HepG2 (cell line): ENCODE measurements at regions not wholly inside any gene's neighbourhood (a gene's known extent, or its start where the extent isn't known, plus 50 kb on each side); places are given as distances from the start of the nearest gene placed in this dataset.

Experiments
- GABPA ChIP-seq, 2 experiments: IDR thresholded peaks; 2 replicates each; pipeline ENCODE4 v1.6.1; 2011 to 2016; ENCODE audit warnings: low read depth in 2 of 2, low read length in 1 of 2, missing biosample characterization in 1 of 2, missing genetic modification characterization in 1 of 2
- GATAD1 ChIP-seq: IDR thresholded peaks from 2 replicates; pipeline ENCODE4 v1.6.1; 2016; ENCODE audit warnings: missing genetic modification reagents, missing compliant biosample characterization
- HDAC1 ChIP-seq: sonication (generic); formaldehyde crosslinking; IDR thresholded peaks from 2 replicates; pipeline ENCODE4 v1.5.1; 2020; ENCODE audit warnings: mild to moderate bottlenecking, missing genetic modification reagents
- ISL2 ChIP-seq: sonication (generic); formaldehyde crosslinking; IDR thresholded peaks from 2 replicates; pipeline ENCODE4 v1.5.0; 2020; ENCODE audit warnings: missing genetic modification reagents
- JUN ChIP-seq: sonication (generic); formaldehyde crosslinking; IDR thresholded peaks from 2 replicates; pipeline ENCODE4 v1.4.0; 2020; ENCODE audit warnings: mild to moderate bottlenecking, missing genetic modification reagents
- KLF15 ChIP-seq: sonication (generic); formaldehyde crosslinking; IDR thresholded peaks from 2 replicates; pipeline ENCODE4 v1.8.1; 2023; ENCODE audit warnings: borderline replicate concordance, mild to moderate bottlenecking, inconsistent platforms, missing genetic modification reagents, mixed read lengths
- ZBTB38 ChIP-seq: sonication (generic); formaldehyde crosslinking; IDR thresholded peaks from 2 replicates; pipeline ENCODE4 v1.5.1; 2020; ENCODE audit warnings: mild to moderate bottlenecking, missing genetic modification reagents
- ZMYM4 ChIP-seq: sonication (generic); formaldehyde crosslinking; IDR thresholded peaks from 2 replicates; pipeline ENCODE4 v1.8.1; 2023; ENCODE audit warnings: mild to moderate bottlenecking, missing genetic modification reagents
- ZNF513 ChIP-seq: sonication (generic); formaldehyde crosslinking; conservative IDR thresholded peaks from 2 replicates; pipeline ENCODE4 v1.5.0; 2020; ENCODE audit warnings: missing genetic modification reagents
- TF ChIP-seq, protein P1 (sequence below): sonication (generic); formaldehyde crosslinking; IDR thresholded peaks from 2 replicates; pipeline ENCODE4 v1.5.1; 2020; ENCODE audit warnings: mild to moderate bottlenecking, missing genetic modification reagents, borderline replicate concordance
- TF ChIP-seq, protein P2 (sequence below): IDR thresholded peaks from 2 replicates; pipeline ENCODE4 v1.6.1; 2012; ENCODE audit warnings: inconsistent platforms
- TF ChIP-seq, protein P3 (sequence below): sonication (generic); formaldehyde crosslinking; IDR thresholded peaks from 2 replicates; pipeline ENCODE4 v1.4.0; 2020; ENCODE audit warnings: mild to moderate bottlenecking, missing genetic modification reagents

DNA sequence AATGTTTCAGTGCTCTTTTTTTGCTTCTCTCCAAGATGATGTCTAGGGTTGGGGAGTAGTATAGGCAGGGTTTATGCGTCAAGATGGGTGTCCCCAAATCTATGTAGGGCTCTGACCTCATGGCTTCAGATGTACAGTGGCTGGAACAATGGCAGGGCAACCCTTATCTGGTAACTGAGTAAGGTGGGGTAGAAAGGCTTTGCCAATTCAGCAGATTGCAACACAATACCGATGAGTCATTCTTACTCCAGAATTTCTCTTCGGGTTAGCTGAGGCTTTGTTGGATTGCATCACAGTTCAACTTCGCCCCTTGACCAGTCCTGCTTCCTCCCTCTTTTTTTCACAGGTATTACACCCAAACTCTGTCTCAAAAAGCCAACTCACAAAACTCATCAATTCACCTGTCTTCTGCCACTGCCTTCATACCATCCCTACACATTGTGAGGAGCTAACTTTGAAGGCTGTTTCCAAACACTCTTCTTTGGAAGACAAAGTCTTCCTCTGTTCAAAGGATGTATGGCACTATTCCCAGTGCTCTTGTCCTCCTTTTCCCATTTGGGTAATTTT lies 190.2 kb upstream of the CNOT2 start (continued):
- TF ChIP-seq, protein P1, sequence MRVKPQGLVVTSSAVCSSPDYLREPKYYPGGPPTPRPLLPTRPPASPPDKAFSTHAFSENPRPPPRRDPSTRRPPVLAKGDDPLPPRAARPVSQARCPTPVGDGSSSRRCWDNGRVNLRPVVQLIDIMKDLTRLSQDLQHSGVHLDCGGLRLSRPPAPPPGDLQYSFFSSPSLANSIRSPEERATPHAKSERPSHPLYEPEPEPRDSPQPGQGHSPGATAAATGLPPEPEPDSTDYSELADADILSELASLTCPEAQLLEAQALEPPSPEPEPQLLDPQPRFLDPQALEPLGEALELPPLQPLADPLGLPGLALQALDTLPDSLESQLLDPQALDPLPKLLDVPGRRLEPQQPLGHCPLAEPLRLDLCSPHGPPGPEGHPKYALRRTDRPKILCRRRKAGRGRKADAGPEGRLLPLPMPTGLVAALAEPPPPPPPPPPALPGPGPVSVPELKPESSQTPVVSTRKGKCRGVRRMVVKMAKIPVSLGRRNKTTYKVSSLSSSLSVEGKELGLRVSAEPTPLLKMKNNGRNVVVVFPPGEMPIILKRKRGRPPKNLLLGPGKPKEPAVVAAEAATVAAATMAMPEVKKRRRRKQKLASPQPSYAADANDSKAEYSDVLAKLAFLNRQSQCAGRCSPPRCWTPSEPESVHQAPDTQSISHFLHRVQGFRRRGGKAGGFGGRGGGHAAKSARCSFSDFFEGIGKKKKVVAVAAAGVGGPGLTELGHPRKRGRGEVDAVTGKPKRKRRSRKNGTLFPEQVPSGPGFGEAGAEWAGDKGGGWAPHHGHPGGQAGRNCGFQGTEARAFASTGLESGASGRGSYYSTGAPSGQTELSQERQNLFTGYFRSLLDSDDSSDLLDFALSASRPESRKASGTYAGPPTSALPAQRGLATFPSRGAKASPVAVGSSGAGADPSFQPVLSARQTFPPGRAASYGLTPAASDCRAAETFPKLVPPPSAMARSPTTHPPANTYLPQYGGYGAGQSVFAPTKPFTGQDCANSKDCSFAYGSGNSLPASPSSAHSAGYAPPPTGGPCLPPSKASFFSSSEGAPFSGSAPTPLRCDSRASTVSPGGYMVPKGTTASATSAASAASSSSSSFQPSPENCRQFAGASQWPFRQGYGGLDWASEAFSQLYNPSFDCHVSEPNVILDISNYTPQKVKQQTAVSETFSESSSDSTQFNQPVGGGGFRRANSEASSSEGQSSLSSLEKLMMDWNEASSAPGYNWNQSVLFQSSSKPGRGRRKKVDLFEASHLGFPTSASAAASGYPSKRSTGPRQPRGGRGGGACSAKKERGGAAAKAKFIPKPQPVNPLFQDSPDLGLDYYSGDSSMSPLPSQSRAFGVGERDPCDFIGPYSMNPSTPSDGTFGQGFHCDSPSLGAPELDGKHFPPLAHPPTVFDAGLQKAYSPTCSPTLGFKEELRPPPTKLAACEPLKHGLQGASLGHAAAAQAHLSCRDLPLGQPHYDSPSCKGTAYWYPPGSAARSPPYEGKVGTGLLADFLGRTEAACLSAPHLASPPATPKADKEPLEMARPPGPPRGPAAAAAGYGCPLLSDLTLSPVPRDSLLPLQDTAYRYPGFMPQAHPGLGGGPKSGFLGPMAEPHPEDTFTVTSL (CRISPR knock-in tag), result peak; percentile 77
- TF ChIP-seq KLF15 (no peak), ZBTB38 (CRISPR knock-in tag) (no peak), ISL2 (CRISPR knock-in tag) (no peak), ZMYM4 (CRISPR knock-in tag) (peak; percentile 45; the same call in 1 of the 2 replicates), ZNF513 (CRISPR knock-in tag) (no peak), GATAD1 (CRISPR knock-in tag) (no peak), HDAC1 (CRISPR knock-in tag) (no peak), JUN (CRISPR knock-in tag) (peak; percentile 91), GABPA (IDR thresholded peaks at IDR 0.05; ENCODE audit: low read depth, low read length) (no peak), GABPA (CRISPR knock-in tag; IDR thresholded peaks at IDR 0.05; ENCODE audit: low read depth) (peak; percentile 23; the same call in 1 of the 2 replicates)
- TF ChIP-seq, protein P2, sequence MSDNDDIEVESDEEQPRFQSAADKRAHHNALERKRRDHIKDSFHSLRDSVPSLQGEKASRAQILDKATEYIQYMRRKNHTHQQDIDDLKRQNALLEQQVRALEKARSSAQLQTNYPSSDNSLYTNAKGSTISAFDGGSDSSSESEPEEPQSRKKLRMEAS, result 0 out of 2 replicates have a peak, but pooled peaks have one; percentile 17
- TF ChIP-seq, protein P3, sequence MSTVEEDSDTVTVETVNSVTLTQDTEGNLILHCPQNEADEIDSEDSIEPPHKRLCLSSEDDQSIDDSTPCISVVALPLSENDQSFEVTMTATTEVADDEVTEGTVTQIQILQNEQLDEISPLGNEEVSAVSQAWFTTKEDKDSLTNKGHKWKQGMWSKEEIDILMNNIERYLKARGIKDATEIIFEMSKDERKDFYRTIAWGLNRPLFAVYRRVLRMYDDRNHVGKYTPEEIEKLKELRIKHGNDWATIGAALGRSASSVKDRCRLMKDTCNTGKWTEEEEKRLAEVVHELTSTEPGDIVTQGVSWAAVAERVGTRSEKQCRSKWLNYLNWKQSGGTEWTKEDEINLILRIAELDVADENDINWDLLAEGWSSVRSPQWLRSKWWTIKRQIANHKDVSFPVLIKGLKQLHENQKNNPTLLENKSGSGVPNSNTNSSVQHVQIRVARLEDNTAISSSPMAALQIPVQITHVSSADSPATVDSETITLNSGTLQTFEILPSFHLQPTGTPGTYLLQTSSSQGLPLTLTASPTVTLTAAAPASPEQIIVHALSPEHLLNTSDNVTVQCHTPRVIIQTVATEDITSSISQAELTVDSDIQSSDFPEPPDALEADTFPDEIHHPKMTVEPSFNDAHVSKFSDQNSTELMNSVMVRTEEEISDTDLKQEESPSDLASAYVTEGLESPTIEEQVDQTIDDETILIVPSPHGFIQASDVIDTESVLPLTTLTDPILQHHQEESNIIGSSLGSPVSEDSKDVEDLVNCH (CRISPR knock-in tag), result no peak
